ENCODE measurements at regions not wholly inside any gene's neighbourhood (a gene's known extent, or its start where the extent isn't known, plus 50 kb on each side); places are given as distances from the start of the nearest gene placed in this dataset.

DNA sequence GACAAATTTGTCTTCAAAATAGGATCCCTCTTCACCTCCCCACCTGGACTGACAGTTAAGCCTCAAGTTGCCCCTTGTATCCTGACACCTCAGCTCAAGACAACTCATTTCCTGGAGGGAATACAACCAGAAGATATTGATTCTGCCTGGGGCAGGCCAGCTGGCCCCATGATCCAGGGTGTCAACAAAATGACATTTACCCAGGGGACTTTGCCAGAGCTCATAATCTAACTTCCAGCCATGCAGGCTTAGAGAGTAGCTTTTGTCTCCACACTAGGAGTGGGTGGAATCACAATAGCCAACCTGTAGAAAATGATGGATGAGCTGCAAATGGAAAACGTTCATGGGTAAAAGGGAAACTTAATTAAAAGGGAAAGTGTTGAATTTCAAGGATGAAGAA, 220.1 kb upstream of the DPP10 start:
- DNase-seq (ENCODE audit: low read depth) = no peak
- H3K4me3 ChIP-seq (replicated peaks; ENCODE audit: low read depth, low read length) = no peak overlapping the region
- no peak for TF ChIP-seq CTCF (IDR thresholded peaks at IDR 0.05; ENCODE audit: low read length, missing control alignments)

GRCh38 chr2:114231921-114232320, 210.5 kb upstream of the DPP10 start:
- no peak overlapping the region for H3K4me3 ChIP-seq (replicated peaks; ENCODE audit: low read depth, low read length)
- TF ChIP-seq CTCF (IDR thresholded peaks at IDR 0.05; ENCODE audit: low read length, missing control alignments) = no peak

GRCh38 chr2:114237331-114237730, 205.1 kb upstream of the DPP10 start:
- no peak for DNase-seq (ENCODE audit: low read depth)
- no peak for TF ChIP-seq CTCF (IDR thresholded peaks at IDR 0.05; ENCODE audit: low read length, missing control alignments)
- no peak overlapping the region for H3K4me3 ChIP-seq (replicated peaks; ENCODE audit: low read depth, low read length)

More at GRCh38 chr2:114231921-114232320, 210.5 kb upstream of the DPP10 start:
- no peak for DNase-seq (ENCODE audit: low read depth)

GRCh38 chr2:114238910-114239559, 203.4 kb upstream of the DPP10 start:
- DNase-seq (ENCODE audit: low read depth) = no peak
- H3K4me3 ChIP-seq (replicated peaks; ENCODE audit: low read depth, low read length) = no peak overlapping the region
- TF ChIP-seq CTCF (IDR thresholded peaks at IDR 0.05; ENCODE audit: low read length, missing control alignments) = no peak

DNA sequence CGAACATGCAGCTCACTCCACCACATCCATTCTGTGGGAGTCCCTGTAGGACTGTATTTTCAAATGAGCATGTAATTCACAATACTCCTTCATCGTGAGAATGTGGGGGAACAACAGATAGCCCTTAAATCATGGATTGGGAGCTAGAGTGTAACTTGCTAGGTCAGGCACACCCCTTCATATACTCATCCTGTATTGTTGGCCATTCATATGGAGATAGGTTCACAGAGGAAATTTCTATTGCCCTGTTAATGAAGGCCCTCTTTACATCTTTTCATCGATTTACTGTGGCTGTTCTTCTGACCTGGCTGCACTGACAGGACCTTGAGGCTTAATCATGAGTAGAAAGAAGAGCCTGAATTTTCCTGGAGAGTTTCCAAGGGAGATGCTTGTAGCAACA, 193.8 kb upstream of the DPP10 start:
- no peak for TF ChIP-seq CTCF (IDR thresholded peaks at IDR 0.05; ENCODE audit: low read length, missing control alignments)
- H3K4me3 ChIP-seq (replicated peaks; ENCODE audit: low read depth, low read length) = no peak overlapping the region
- no peak for DNase-seq (ENCODE audit: low read depth)

GRCh38 chr2:114252713-114253112, 189.7 kb upstream of the DPP10 start:
- H3K4me3 ChIP-seq (replicated peaks; ENCODE audit: low read depth, low read length) = no peak overlapping the region
- no peak for TF ChIP-seq CTCF (IDR thresholded peaks at IDR 0.05; ENCODE audit: low read length, missing control alignments)
- DNase-seq (ENCODE audit: low read depth) = no peak

DNA sequence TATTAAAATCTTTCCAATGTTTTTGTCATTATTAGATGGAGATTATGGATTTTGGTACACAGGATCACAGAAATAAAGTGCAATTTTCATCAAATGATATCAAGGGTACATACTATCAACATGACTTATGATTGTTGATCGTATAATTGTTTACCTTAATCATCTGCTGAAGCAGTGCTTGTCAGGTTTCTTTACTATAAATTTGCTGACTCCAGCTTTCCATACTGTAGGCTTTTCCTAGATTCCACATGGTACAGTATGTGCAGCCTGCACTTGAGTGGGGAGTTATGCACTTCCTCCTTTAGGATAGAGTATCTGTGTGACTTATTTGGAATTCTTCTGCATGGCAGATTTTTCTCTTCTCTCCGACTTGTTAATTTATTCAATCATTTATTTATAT, 187.6 kb upstream of the DPP10 start:
- H3K4me3 ChIP-seq (replicated peaks; ENCODE audit: low read depth, low read length) = no peak overlapping the region
- no peak for DNase-seq (ENCODE audit: low read depth)
- TF ChIP-seq CTCF (IDR thresholded peaks at IDR 0.05; ENCODE audit: low read length, missing control alignments) = no peak
